ENCODE measurements at regions not wholly inside any gene's neighbourhood (a gene's known extent, or its start where the extent isn't known, plus 50 kb on each side); places are given as distances from the start of the nearest gene placed in this dataset.

DNA sequence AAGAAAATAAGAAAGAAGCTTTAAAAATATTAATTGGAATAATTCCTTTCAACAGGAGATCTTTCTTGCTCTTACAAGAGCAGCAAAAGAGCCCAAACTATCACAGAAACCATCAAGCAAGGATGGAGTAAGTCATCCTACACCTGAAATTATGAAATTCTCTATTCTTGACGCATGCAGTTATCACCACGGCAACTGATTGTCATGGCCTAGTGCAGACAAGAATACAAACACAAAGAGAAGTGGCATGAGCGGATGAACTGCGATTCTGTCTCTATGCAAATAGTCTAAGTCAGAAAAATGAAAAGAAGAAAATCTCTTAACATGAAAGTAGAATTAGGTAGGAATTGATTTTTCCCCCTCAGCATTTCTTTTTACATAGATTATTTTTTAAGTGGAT, 54.8 kb upstream of the SLC35B4 start:
- TF ChIP-seq, protein P1, sequence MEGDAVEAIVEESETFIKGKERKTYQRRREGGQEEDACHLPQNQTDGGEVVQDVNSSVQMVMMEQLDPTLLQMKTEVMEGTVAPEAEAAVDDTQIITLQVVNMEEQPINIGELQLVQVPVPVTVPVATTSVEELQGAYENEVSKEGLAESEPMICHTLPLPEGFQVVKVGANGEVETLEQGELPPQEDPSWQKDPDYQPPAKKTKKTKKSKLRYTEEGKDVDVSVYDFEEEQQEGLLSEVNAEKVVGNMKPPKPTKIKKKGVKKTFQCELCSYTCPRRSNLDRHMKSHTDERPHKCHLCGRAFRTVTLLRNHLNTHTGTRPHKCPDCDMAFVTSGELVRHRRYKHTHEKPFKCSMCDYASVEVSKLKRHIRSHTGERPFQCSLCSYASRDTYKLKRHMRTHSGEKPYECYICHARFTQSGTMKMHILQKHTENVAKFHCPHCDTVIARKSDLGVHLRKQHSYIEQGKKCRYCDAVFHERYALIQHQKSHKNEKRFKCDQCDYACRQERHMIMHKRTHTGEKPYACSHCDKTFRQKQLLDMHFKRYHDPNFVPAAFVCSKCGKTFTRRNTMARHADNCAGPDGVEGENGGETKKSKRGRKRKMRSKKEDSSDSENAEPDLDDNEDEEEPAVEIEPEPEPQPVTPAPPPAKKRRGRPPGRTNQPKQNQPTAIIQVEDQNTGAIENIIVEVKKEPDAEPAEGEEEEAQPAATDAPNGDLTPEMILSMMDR (IDR thresholded peaks at IDR 0.05), result no peak
- TF ChIP-seq EZH2phosphoT487 (IDR thresholded peaks at IDR 0.05), result no peak
- TF ChIP-seq EZH2 (IDR thresholded peaks at IDR 0.05), result no peak
